Neural cell (in vitro differentiated cells): ENCODE measurements at regions not wholly inside any gene's neighbourhood (a gene's known extent, or its start where the extent isn't known, plus 50 kb on each side); places are given as distances from the start of the nearest gene placed in this dataset.

Experiments used
- H2AFZ ChIP-seq: fragments of 200-600, 300-800 bp; sonication (generic), shearing (Covaris generic); 2 replicates; pipeline ENCODE4 v1.6.0; 2014; ENCODE audit warnings: low read depth, mild to moderate bottlenecking, antibody characterized with exemption, low read length, moderate library complexity
- H3F3A ChIP-seq: fragments of 200-600 bp; shearing (Covaris generic); 2 replicates; pipeline ENCODE4 v1.6.1; 2016; ENCODE audit warnings: mild to moderate bottlenecking, moderate library complexity, mixed read lengths, antibody characterized with exemption, low read length; ENCODE audit not compliant: insufficient read depth, poor library complexity, severe bottlenecking
- H3K27ac ChIP-seq: fragments of 200-600, 300-800 bp; sonication (generic), shearing (Covaris generic); 2 replicates; pipeline ENCODE4 v1.5.1; 2014; ENCODE audit warnings: mild to moderate bottlenecking, low read length, moderate library complexity
- H3K27me3 ChIP-seq: fragments of 300-800, 200-600 bp; sonication (generic), shearing (Covaris generic); 2 replicates; pipeline ENCODE4 v1.6.0; 2014; ENCODE audit warnings: mild to moderate bottlenecking, low read depth, low read length, moderate library complexity; ENCODE audit not compliant: insufficient read depth
- H3K36me3 ChIP-seq: fragments of 300-800, 200-600 bp; sonication (generic), shearing (Covaris generic); 2 replicates; pipeline ENCODE4 v1.5.1; 2014; ENCODE audit warnings: mild to moderate bottlenecking, antibody characterized with exemption, low read length, moderate library complexity; ENCODE audit not compliant: insufficient read depth
- H3K4me2 ChIP-seq: fragments of 300-800, 200-600 bp; sonication (generic), shearing (Covaris generic); 2 replicates; pipeline ENCODE4 v1.6.0; 2014; ENCODE audit warnings: mild to moderate bottlenecking, low read length
- H3K4me3 ChIP-seq: fragments of 300-800, 200-600 bp; sonication (generic), shearing (Covaris generic); 2 replicates; pipeline ENCODE4 v1.5.1; 2014; ENCODE audit warnings: mild to moderate bottlenecking, low read length, moderate library complexity
- H3K79me2 ChIP-seq: fragments of 200-600 bp; shearing (Covaris generic); replicated peaks from 2 replicates; pipeline ENCODE4 v1.6.0; 2014; ENCODE audit warnings: mild to moderate bottlenecking, low read length, moderate library complexity; ENCODE audit not compliant: insufficient read depth
- H3K9ac ChIP-seq: fragments of 300-800, 200-600 bp; sonication (generic), shearing (Covaris generic); 2 replicates; pipeline ENCODE4 v1.6.1; 2016; ENCODE audit warnings: mild to moderate bottlenecking, low read length, mixed read lengths
- H3K9me2 ChIP-seq: fragments of 200-600 bp; shearing (Covaris generic); 2 replicates; pipeline ENCODE4 v1.6.1; 2016; ENCODE audit warnings: mild to moderate bottlenecking, low read length, mixed read lengths; ENCODE audit not compliant: insufficient read depth
- H3K9me3 ChIP-seq: fragments of 200-600, 300-800 bp; sonication (generic), shearing (Covaris generic); 2 replicates; pipeline ENCODE4 v1.6.1; 2016; ENCODE audit warnings: mild to moderate bottlenecking, mixed run types, low read length, moderate library complexity, mixed read lengths
- H4K20me1 ChIP-seq: fragments of 200-600 bp; shearing (Covaris generic); 2 replicates; pipeline ENCODE4 v1.6.1; 2016; ENCODE audit warnings: mild to moderate bottlenecking, mixed run types; ENCODE audit not compliant: insufficient read depth
- EP300 ChIP-seq: fragments of 450-650 bp; conservative IDR thresholded peaks from 2 replicates; pipeline ENCODE4 v1.6.1; 2014; ENCODE audit warnings: antibody characterized with exemption, mild to moderate bottlenecking, moderate library complexity; ENCODE audit not compliant: poor library complexity, severe bottlenecking
- EZH2 ChIP-seq: fragments of 200-600, 300-800 bp; shearing (Covaris generic), sonication (generic); IDR thresholded peaks from 2 replicates; pipeline ENCODE4 v1.6.1; 2014; ENCODE audit warnings: antibody characterized with exemption, low read length, borderline replicate concordance, mild to moderate bottlenecking; ENCODE audit not compliant: insufficient read depth, poor library complexity, severe bottlenecking
- MXI1 ChIP-seq: fragments of 450-650 bp; conservative IDR thresholded peaks from 2 replicates; pipeline ENCODE4 v1.6.1; 2014; ENCODE audit warnings: antibody characterized with exemption, mild to moderate bottlenecking; ENCODE audit not compliant: poor library complexity, severe bottlenecking
- POLR2AphosphoS5 ChIP-seq: IDR thresholded peaks from 2 replicates; pipeline ENCODE4 v1.6.1; 2012
- RAD21 ChIP-seq: fragments of 450-650 bp; conservative IDR thresholded peaks from 2 replicates; pipeline ENCODE4 v1.6.1; 2014; ENCODE audit warnings: antibody characterized with exemption, mild to moderate bottlenecking, moderate library complexity
- SMC3 ChIP-seq: fragments of 450-650 bp; conservative IDR thresholded peaks from 2 replicates; pipeline ENCODE4 v1.6.1; 2014; ENCODE audit warnings: antibody characterized with exemption, mild to moderate bottlenecking, moderate library complexity; ENCODE audit not compliant: poor library complexity
- TAF1 ChIP-seq: IDR thresholded peaks from 2 replicates; pipeline ENCODE4 v1.6.1; 2012; ENCODE audit warnings: low read depth
- TF ChIP-seq, protein P1 (sequence below): fragments of 450-650 bp; IDR thresholded peaks from 2 replicates; pipeline ENCODE4 v1.5.1; 2014; ENCODE audit warnings: antibody characterized with exemption, mild to moderate bottlenecking, moderate library complexity; ENCODE audit not compliant: poor library complexity, severe bottlenecking
- TF ChIP-seq, protein P2 (sequence below): IDR thresholded peaks from 2 replicates; pipeline ENCODE4 v1.6.1; 2012; ENCODE audit warnings: borderline replicate concordance

DNA sequence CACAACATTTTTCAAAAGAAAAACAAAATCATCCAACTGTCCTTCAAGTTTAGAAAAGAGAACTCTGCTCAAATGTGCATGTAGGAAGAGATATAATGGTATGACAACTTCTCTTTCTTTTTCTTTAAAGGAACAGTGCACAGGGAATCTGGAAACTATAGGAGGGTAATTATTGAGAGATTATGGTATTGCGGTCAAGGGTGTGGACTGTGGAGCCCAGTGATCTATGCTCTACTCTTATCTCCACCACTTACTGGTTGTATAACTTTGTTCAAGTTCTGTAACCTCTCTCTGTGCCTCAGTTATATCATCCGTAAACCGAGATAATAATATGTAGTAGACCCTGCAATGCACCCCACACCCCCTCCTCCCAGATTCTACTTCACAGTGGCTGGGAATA lies 69.8 kb upstream of the PCGF5 start:
- H3K4me2 ChIP-seq = no peak overlapping the region
- no peaks in the 10 kb centered on the region for H3K36me3 ChIP-seq
- no peaks in the 10 kb centered on the region for H3K9me2 ChIP-seq
- H3K27ac ChIP-seq = no peak overlapping the region
- H4K20me1 ChIP-seq = no peaks in the 10 kb centered on the region
- TF ChIP-seq, protein P1, sequence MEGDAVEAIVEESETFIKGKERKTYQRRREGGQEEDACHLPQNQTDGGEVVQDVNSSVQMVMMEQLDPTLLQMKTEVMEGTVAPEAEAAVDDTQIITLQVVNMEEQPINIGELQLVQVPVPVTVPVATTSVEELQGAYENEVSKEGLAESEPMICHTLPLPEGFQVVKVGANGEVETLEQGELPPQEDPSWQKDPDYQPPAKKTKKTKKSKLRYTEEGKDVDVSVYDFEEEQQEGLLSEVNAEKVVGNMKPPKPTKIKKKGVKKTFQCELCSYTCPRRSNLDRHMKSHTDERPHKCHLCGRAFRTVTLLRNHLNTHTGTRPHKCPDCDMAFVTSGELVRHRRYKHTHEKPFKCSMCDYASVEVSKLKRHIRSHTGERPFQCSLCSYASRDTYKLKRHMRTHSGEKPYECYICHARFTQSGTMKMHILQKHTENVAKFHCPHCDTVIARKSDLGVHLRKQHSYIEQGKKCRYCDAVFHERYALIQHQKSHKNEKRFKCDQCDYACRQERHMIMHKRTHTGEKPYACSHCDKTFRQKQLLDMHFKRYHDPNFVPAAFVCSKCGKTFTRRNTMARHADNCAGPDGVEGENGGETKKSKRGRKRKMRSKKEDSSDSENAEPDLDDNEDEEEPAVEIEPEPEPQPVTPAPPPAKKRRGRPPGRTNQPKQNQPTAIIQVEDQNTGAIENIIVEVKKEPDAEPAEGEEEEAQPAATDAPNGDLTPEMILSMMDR = no peak
- TF ChIP-seq, protein P2, sequence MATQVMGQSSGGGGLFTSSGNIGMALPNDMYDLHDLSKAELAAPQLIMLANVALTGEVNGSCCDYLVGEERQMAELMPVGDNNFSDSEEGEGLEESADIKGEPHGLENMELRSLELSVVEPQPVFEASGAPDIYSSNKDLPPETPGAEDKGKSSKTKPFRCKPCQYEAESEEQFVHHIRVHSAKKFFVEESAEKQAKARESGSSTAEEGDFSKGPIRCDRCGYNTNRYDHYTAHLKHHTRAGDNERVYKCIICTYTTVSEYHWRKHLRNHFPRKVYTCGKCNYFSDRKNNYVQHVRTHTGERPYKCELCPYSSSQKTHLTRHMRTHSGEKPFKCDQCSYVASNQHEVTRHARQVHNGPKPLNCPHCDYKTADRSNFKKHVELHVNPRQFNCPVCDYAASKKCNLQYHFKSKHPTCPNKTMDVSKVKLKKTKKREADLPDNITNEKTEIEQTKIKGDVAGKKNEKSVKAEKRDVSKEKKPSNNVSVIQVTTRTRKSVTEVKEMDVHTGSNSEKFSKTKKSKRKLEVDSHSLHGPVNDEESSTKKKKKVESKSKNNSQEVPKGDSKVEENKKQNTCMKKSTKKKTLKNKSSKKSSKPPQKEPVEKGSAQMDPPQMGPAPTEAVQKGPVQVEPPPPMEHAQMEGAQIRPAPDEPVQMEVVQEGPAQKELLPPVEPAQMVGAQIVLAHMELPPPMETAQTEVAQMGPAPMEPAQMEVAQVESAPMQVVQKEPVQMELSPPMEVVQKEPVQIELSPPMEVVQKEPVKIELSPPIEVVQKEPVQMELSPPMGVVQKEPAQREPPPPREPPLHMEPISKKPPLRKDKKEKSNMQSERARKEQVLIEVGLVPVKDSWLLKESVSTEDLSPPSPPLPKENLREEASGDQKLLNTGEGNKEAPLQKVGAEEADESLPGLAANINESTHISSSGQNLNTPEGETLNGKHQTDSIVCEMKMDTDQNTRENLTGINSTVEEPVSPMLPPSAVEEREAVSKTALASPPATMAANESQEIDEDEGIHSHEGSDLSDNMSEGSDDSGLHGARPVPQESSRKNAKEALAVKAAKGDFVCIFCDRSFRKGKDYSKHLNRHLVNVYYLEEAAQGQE = no peak
- no peak for TF ChIP-seq POLR2AphosphoS5
- TF ChIP-seq RAD21 = no peak
- TF ChIP-seq SMC3 = no peak
- TF ChIP-seq TAF1 = no peak
- no peak for TF ChIP-seq EP300
- H3K27me3 ChIP-seq = no peaks in the 10 kb centered on the region
- no peak overlapping the region for H2AFZ ChIP-seq
- H3K9ac ChIP-seq = no peak overlapping the region
- H3K79me2 ChIP-seq = no peaks in the 10 kb centered on the region
- no peaks in the 10 kb centered on the region for H3K9me3 ChIP-seq
- no peaks in the 10 kb centered on the region for H3F3A ChIP-seq
- H3K4me3 ChIP-seq = no peak overlapping the region

DNA sequence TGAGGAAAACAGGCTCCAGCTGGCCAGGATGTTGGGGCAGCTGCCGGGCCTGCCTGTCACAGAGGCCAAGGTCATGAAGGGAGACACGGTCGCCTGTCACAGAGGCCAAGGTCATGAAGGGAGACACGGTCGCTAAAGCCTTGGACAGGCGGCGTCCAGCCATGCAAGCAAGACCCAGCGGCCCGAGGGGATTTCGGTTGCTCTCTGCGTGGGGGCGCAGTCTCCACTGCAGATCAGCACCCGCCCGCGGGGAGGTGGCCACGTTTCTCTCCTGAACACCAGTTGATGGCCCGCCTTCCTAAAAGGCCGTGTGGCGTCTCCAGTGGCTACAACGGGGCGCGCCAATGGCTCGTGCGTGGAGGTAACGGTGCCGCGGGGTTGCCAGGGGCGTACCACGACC lies 67.0 kb upstream of the PCGF5 start:
- H3K27me3 ChIP-seq = no peaks in the 10 kb centered on the region

More for the DNA sequence above, 67.0 kb upstream of the PCGF5 start:
- no peaks in the 10 kb centered on the region for H3K9me2 ChIP-seq
- no peak overlapping the region for H3K27ac ChIP-seq
- H3F3A ChIP-seq = no peaks in the 10 kb centered on the region
- no peaks in the 10 kb centered on the region for H3K36me3 ChIP-seq
- TF ChIP-seq POLR2AphosphoS5 (no peak), EZH2 (no peak), MXI1 (no peak), TAF1 (no peak), SMC3 (no peak), EP300 (no peak), RAD21 (no peak)
- TF ChIP-seq, protein P2 = no peak
- TF ChIP-seq, protein P1 = no peak
- H3K9ac ChIP-seq = no peak overlapping the region
- H3K4me3 ChIP-seq = no peak overlapping the region
- H4K20me1 ChIP-seq = no peaks in the 10 kb centered on the region
- H2AFZ ChIP-seq = no peak overlapping the region
- H3K9me3 ChIP-seq = no peaks in the 10 kb centered on the region
- no peaks in the 10 kb centered on the region for H3K79me2 ChIP-seq
- H3K4me2 ChIP-seq = no peak overlapping the region
